ENCODE measurements at regions not wholly inside any gene's neighbourhood (a gene's known extent, or its start where the extent isn't known, plus 50 kb on each side); places are given as distances from the start of the nearest gene placed in this dataset.

- TF ChIP-seq, protein P1, sequence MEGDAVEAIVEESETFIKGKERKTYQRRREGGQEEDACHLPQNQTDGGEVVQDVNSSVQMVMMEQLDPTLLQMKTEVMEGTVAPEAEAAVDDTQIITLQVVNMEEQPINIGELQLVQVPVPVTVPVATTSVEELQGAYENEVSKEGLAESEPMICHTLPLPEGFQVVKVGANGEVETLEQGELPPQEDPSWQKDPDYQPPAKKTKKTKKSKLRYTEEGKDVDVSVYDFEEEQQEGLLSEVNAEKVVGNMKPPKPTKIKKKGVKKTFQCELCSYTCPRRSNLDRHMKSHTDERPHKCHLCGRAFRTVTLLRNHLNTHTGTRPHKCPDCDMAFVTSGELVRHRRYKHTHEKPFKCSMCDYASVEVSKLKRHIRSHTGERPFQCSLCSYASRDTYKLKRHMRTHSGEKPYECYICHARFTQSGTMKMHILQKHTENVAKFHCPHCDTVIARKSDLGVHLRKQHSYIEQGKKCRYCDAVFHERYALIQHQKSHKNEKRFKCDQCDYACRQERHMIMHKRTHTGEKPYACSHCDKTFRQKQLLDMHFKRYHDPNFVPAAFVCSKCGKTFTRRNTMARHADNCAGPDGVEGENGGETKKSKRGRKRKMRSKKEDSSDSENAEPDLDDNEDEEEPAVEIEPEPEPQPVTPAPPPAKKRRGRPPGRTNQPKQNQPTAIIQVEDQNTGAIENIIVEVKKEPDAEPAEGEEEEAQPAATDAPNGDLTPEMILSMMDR (IDR thresholded peaks at IDR 0.05; ENCODE audit: borderline replicate concordance, extremely low read depth, low read length, poor library complexity, severe bottlenecking) = no peak
- no peak for TF ChIP-seq EZH2 (IDR thresholded peaks at IDR 0.05; ENCODE audit: borderline replicate concordance, low read depth, low read length, severe bottlenecking)
These were observed 551.5 kb upstream of the RGMA start for GRCh38 chr15:93640411-93640962.
